H1 (cell line): ENCODE measurements at regions not wholly inside any gene's neighbourhood (a gene's known extent, or its start where the extent isn't known, plus 50 kb on each side); places are given as distances from the start of the nearest gene placed in this dataset.
A peak's percentile ranks its signal among the peaks of the same experiment; 100 is the strongest.

Source experiments
- CTCF ChIA-PET: fragments of 300-600 bp; sonication (Branson Sonifier 250); formaldehyde crosslinking; loops from one replicate; lab custom pipeline; 2021; ENCODE audit not compliant: partially characterized antibody; lab: Charles Lee
- POLR2A ChIA-PET: fragments of 300-600 bp; sonication (Branson Sonifier 250); formaldehyde crosslinking; loops from one replicate; lab custom pipeline; 2021; ENCODE audit warnings: inconsistent platforms; ENCODE audit not compliant: partially characterized antibody; lab: Charles Lee
- DNase-seq, 2 experiments: peaks; one replicate each; pipeline versions ENCODE4 v3.0.0 to v3.0.0-alpha.2; 2010 to 2022; ENCODE audit warnings: low spot score in 2 of 2, low read depth in 1 of 2, mixed read lengths in 1 of 2
- FAIRE-seq: peaks from 2 replicates; lab custom pipeline; 2011; peaks lifted over from hg19 to GRCh38; lab: Jason Lieb, UNC
- H2AFZ ChIP-seq: 2 replicates; pipeline ENCODE4 v1.8.1; 2012; ENCODE audit warnings: low read length, inconsistent platforms
- H2AK5ac ChIP-seq: 2 replicates; pipeline ENCODE4 v1.6.1; 2013; ENCODE audit warnings: low read depth, low read length
- H2BK120ac ChIP-seq: replicated peaks from 2 replicates; pipeline ENCODE3; 2013; ENCODE audit warnings: low read depth, low read length, inconsistent platforms
- H2BK12ac ChIP-seq: 2 replicates; pipeline ENCODE4 v1.6.1; 2013; ENCODE audit warnings: low read depth, low read length
- H2BK15ac ChIP-seq: 2 replicates; pipeline ENCODE4 v1.6.1; 2013; ENCODE audit warnings: low read length
- H2BK20ac ChIP-seq: 2 replicates; pipeline ENCODE4 v1.6.1; 2013; ENCODE audit warnings: low read length
- H2BK5ac ChIP-seq: 2 replicates; pipeline ENCODE4 v1.6.1; 2013; ENCODE audit warnings: low read depth, low read length
- H3K14ac ChIP-seq: 2 replicates; pipeline ENCODE4 v1.6.1; 2013; ENCODE audit warnings: inconsistent platforms; ENCODE audit not compliant: insufficient read length
- H3K18ac ChIP-seq: 2 replicates; pipeline ENCODE4 v1.6.1; 2013; ENCODE audit warnings: low read length; ENCODE audit errors: extremely low read depth
- H3K23ac ChIP-seq: 2 replicates; pipeline ENCODE4 v1.6.1; 2013; ENCODE audit warnings: inconsistent platforms; ENCODE audit not compliant: insufficient read length
- H3K23me2 ChIP-seq: 2 replicates; pipeline ENCODE4 v1.6.1; 2013; ENCODE audit warnings: low read depth, low read length
- H3K27ac ChIP-seq: 2 replicates; pipeline ENCODE4 v1.6.1; 2011; ENCODE audit warnings: low read depth, low read length, inconsistent platforms
- H3K27me3 ChIP-seq, 4 experiments: replicated peaks in 1 of 4; 1 replicate in 1 of 4; 2 replicates in 3 of 4; pipeline versions ENCODE4 v1.6.1 to v1.8.1; 2011 to 2013; ENCODE audit warnings: low read length in 3 of 4, mild to moderate bottlenecking in 3 of 4, inconsistent platforms in 2 of 4, mixed read lengths in 2 of 4, moderate library complexity in 1 of 4; ENCODE audit not compliant: control insufficient read depth in 3 of 4, insufficient read depth in 3 of 4; ENCODE audit errors: extremely low read depth in 1 of 4
- H3K36me3 ChIP-seq, 4 experiments: 2 replicates each; pipeline versions ENCODE4 v1.6.1 to v1.8.1; 2011 to 2013; ENCODE audit warnings: mild to moderate bottlenecking in 4 of 4, low read length in 3 of 4, moderate library complexity in 2 of 4, control low read depth in 1 of 4, inconsistent platforms in 1 of 4; ENCODE audit not compliant: insufficient read depth in 4 of 4, control insufficient read depth in 2 of 4
- H3K4ac ChIP-seq: replicated peaks from 2 replicates; pipeline ENCODE3; 2013; ENCODE audit warnings: low read length, low read depth, mixed read lengths, inconsistent platforms; ENCODE audit not compliant: insufficient read length
- H3K4me1 ChIP-seq, 4 experiments: replicated peaks in 1 of 4; 1 replicate in 1 of 4; 2 replicates in 3 of 4; pipeline versions ENCODE4 v1.6.1 to v1.8.1; 2011 to 2013; ENCODE audit warnings: low read length in 3 of 4, inconsistent platforms in 2 of 4, mixed read lengths in 1 of 4; ENCODE audit not compliant: insufficient read depth in 4 of 4, control insufficient read depth in 3 of 4
- H3K4me2 ChIP-seq, 2 experiments: 2 replicates each; pipeline versions ENCODE4 v1.6.1 to v1.8.1; 2011 to 2013; ENCODE audit warnings: low read depth in 2 of 2, low read length in 2 of 2, control low read depth in 1 of 2, inconsistent platforms in 1 of 2, mild to moderate bottlenecking in 1 of 2; ENCODE audit not compliant: insufficient read depth in 1 of 2
- H3K4me3 ChIP-seq, 4 experiments: fragments of 200-600, 300-600 bp in 1 of 4; sonication (generic), shearing (Covaris generic), sonication (Bioruptor Twin) in 1 of 4; 2 replicates each; pipeline versions ENCODE4 v1.5.1 to v1.8.1; 2011 to 2016; ENCODE audit warnings: low read length in 4 of 4, low read depth in 3 of 4, control low read depth in 2 of 4, inconsistent platforms in 2 of 4, mild to moderate bottlenecking in 2 of 4, mixed read lengths in 1 of 4, moderate library complexity in 1 of 4; ENCODE audit not compliant: insufficient read depth in 2 of 4; ENCODE audit errors: extremely low read depth in 1 of 4
- H3K56ac ChIP-seq: replicated peaks from 2 replicates; pipeline ENCODE3; 2013; ENCODE audit warnings: low read depth, mild to moderate bottlenecking, mixed read lengths, low read length, inconsistent platforms; ENCODE audit not compliant: insufficient read length
- H3K79me1 ChIP-seq: 2 replicates; pipeline ENCODE4 v1.6.1; 2013; ENCODE audit warnings: low read depth, low read length, control low read depth
- H3K79me2 ChIP-seq, 2 experiments: 2 replicates each; pipeline versions ENCODE4 v1.6.1 to v1.8.1; 2012 to 2013; ENCODE audit warnings: low read length in 2 of 2, mild to moderate bottlenecking in 2 of 2, inconsistent platforms in 1 of 2; ENCODE audit not compliant: insufficient read depth in 2 of 2, control insufficient read depth in 1 of 2
- H3K9ac ChIP-seq, 4 experiments: replicated peaks in 1 of 4; 1 replicate in 1 of 4; 2 replicates in 3 of 4; pipeline versions ENCODE4 v1.6.1 to v1.8.1; 2011 to 2013; ENCODE audit warnings: low read depth in 3 of 4, low read length in 3 of 4, control low read depth in 2 of 4, mild to moderate bottlenecking in 2 of 4, moderate library complexity in 2 of 4, inconsistent platforms in 1 of 4; ENCODE audit errors: extremely low read depth in 1 of 4
- H3K9me3 ChIP-seq, 2 experiments: 2 replicates each; pipeline versions ENCODE4 v1.6.1 to v1.8.1; 2012 to 2013; ENCODE audit warnings: mild to moderate bottlenecking in 2 of 2, moderate library complexity in 2 of 2, control low read depth in 1 of 2, inconsistent platforms in 1 of 2, low read depth in 1 of 2, low read length in 1 of 2, mixed read lengths in 1 of 2; ENCODE audit not compliant: insufficient read depth in 2 of 2
- H4K20me1 ChIP-seq, 2 experiments: replicated peaks in 1 of 2; 2 replicates each; pipeline versions ENCODE3 to v1.8.1; 2011 to 2013; ENCODE audit warnings: inconsistent platforms in 2 of 2, low read length in 2 of 2, mild to moderate bottlenecking in 1 of 2; ENCODE audit not compliant: insufficient read depth in 2 of 2, control insufficient read depth in 1 of 2
- H4K5ac ChIP-seq: 2 replicates; pipeline ENCODE4 v1.6.1; 2013; ENCODE audit warnings: low read length, low read depth, mixed read lengths, inconsistent platforms; ENCODE audit not compliant: insufficient read length
- H4K8ac ChIP-seq: 2 replicates; pipeline ENCODE4 v1.8.0; 2013; ENCODE audit warnings: mild to moderate bottlenecking, moderate library complexity, low read length, inconsistent platforms; ENCODE audit not compliant: insufficient read depth; ENCODE audit errors: extremely low read depth
- H4K91ac ChIP-seq: replicated peaks from 2 replicates; pipeline ENCODE3; 2013; ENCODE audit warnings: low read length, mixed read lengths, inconsistent platforms; ENCODE audit not compliant: insufficient read length
- EGR1 ChIP-seq: IDR thresholded peaks from 2 replicates; pipeline ENCODE4 v1.6.1; 2011; ENCODE audit warnings: low read depth, low read length, borderline replicate concordance
- HDAC2 ChIP-seq, 2 experiments: fragments of 300-600 bp in 1 of 2; sonication (generic) in 1 of 2; IDR thresholded peaks; 2 replicates each; pipeline ENCODE4 v1.6.1; 2011 to 2012; ENCODE audit warnings: low read depth in 2 of 2, low read length in 2 of 2, mild to moderate bottlenecking in 2 of 2, moderate library complexity in 2 of 2, borderline replicate concordance in 1 of 2, inconsistent platforms in 1 of 2
- KDM5A ChIP-seq: fragments of 200-600 bp; IDR thresholded peaks from 2 replicates; pipeline ENCODE4 v1.7.1; 2012; ENCODE audit warnings: mild to moderate bottlenecking, low read length, inconsistent platforms, mixed read lengths
- PHF8 ChIP-seq: fragments of 200-600 bp; sonication (generic); conservative IDR thresholded peaks from 2 replicates; pipeline ENCODE4 v1.7.1; 2012; ENCODE audit warnings: low read depth, mild to moderate bottlenecking, inconsistent platforms, low read length, moderate library complexity
- RXRA ChIP-seq: IDR thresholded peaks from 2 replicates; pipeline ENCODE4 v1.6.1; 2011; ENCODE audit warnings: low read depth, mild to moderate bottlenecking, low read length, moderate library complexity; ENCODE audit not compliant: insufficient read depth
- TAF7 ChIP-seq: optimal IDR thresholded peaks from 2 replicates; pipeline ENCODE3; 2011; ENCODE audit warnings: low read depth, mild to moderate bottlenecking, inconsistent platforms, low read length, moderate library complexity, borderline replicate concordance
- TEAD4 ChIP-seq: IDR thresholded peaks from 2 replicates; pipeline ENCODE4 v1.6.1; 2012; ENCODE audit warnings: low read depth, low read length, inconsistent platforms, mixed read lengths
- WGBS, 2 experiments: shearing (Covaris generic) in 1 of 2; methylation state at CpG; one replicate each; pipeline versions ENCODE4 v1.1.6 to v1.1.7; 2013 to 2015; ENCODE audit warnings: low lambda C conversion rate in 2 of 2, mixed read lengths in 2 of 2, inconsistent platforms in 1 of 2, low coverage in 1 of 2, missing lambda C conversion rate in 1 of 2; ENCODE audit not compliant: insufficient replicate concordance in 2 of 2, insufficient coverage in 1 of 2, insufficient read length in 1 of 2; ENCODE audit errors: extremely low coverage in 1 of 2, missing lambda C conversion rate in 1 of 2; 5-methylcytosine and 5-hydroxymethylcytosine counted together

GRCh38 chr6:76439811-76440210 is 367.3 kb upstream of the IMPG1 start:
- POLR2A ChIA-PET, result interaction anchor here (1.1 kb wide), 1 partner anchor 121 kb away, joined by 8 read pairs; no protein-coding TSS in a partner anchor
- Histone ChIP-seq H2BK120ac (peak overlapping the region; percentile 65), H4K91ac (no peak overlapping the region), H3K4ac (no peak overlapping the region), H2BK15ac (no peak overlapping the region), H3K9me3 (no peaks in the 10 kb centered on the region), H3K56ac (no peak overlapping the region), H2BK12ac (no peak overlapping the region), H3K36me3 (no peaks in the 10 kb centered on the region), H3K18ac (no peak overlapping the region), H3K4me3 (no peak overlapping the region), H3K79me1 (no peaks in the 10 kb centered on the region), H2AK5ac (no peak overlapping the region), H3K23me2 (no peaks in the 10 kb centered on the region), H3K4me2 (peak overlapping the region; percentile 5 to 27; a peak in 2 of 4 replicates), H3K14ac (no peak overlapping the region), H4K20me1 (no peaks in the 10 kb centered on the region), H3K27me3 (no peaks in the 10 kb centered on the region), H2BK20ac (no peak overlapping the region), H3K9ac (no peak overlapping the region; a peak in 1 of 7 replicates), H3K79me2 (no peaks in the 10 kb centered on the region), H3K4me1 (peaks cover 4 to 11% (median 8%) of the 10 kb centered on the region in 4 experiments; a peak in 6 of 7 replicates), H2AFZ (no peak overlapping the region), H2BK5ac (no peak overlapping the region), H3K23ac (no peak overlapping the region), H4K5ac (no peak overlapping the region), H3K27ac (no peak overlapping the region), H4K8ac (no peak overlapping the region)
- CTCF ChIA-PET, result no interaction called here
- peak; percentile 77 for FAIRE-seq
- no peak for TF ChIP-seq KDM5A
- no peak for TF ChIP-seq PHF8
- no peak for TF ChIP-seq EGR1
- no peak for TF ChIP-seq HDAC2 (IDR thresholded peaks at IDR 0.05; ENCODE audit: borderline replicate concordance in 1 of 2, low read depth in 2 of 2, low read length in 2 of 2)
- no peak for TF ChIP-seq RXRA
- TF ChIP-seq TEAD4, result no peak
- TF ChIP-seq TAF7, result no peak
- no peak for DNase-seq
- WGBS, 2 experiments, result 46% methylated on average over 2 of the region's 2 CpGs; no CpG with 5 or more reads in 1 of the 2 experiments
